Endothelial cell of umbilical vein (primary cell): ENCODE measurements at regions not wholly inside any gene's neighbourhood (a gene's known extent, or its start where the extent isn't known, plus 50 kb on each side); places are given as distances from the start of the nearest gene placed in this dataset.

ENCODE experiments used
- BruUV-seq: library from RNA; stranded (reverse); fragments of 400-500 nt; replicated peaks from 2 replicates; lab custom pipeline; 2021; lab: Mats Ljungman, UMichigan
- CTCF ChIA-PET: fragments of 300-600, 350-600 bp; sonication (Branson Sonifier 250); formaldehyde crosslinking; loops from one replicate; lab custom pipeline; 2021; ENCODE audit warnings: antibody characterized with exemption, inconsistent platforms; lab: Charles Lee
- POLR2A ChIA-PET: fragments of 300-600, 350-600 bp; sonication (Branson Sonifier 250); formaldehyde crosslinking; loops from one replicate; lab custom pipeline; 2021; ENCODE audit warnings: antibody characterized with exemption, inconsistent platforms; lab: Charles Lee
- DNase-seq: peaks from one replicate; pipeline ENCODE4 v3.0.0-alpha.2; 2011; ENCODE audit warnings: low read depth, low spot score
- FAIRE-seq: peaks from 2 replicates; lab custom pipeline; 2011; peaks lifted over from hg19 to GRCh38; lab: Jason Lieb, UNC
- H2AFZ ChIP-seq: 2 replicates; pipeline ENCODE4 v1.6.0; 2012; ENCODE audit warnings: low read depth, low read length, control low read depth, inconsistent platforms
- H3K27ac ChIP-seq: 2 replicates; pipeline ENCODE4 v1.5.1; 2011; ENCODE audit warnings: low read depth, mild to moderate bottlenecking, control low read depth, low read length, moderate library complexity; ENCODE audit not compliant: insufficient read depth
- H3K27me3 ChIP-seq, 2 experiments: 2 replicates each; pipeline versions ENCODE4 v1.6.0 to v1.6.1; 2011; ENCODE audit warnings: low read length in 2 of 2, mixed read lengths in 1 of 2; ENCODE audit not compliant: control insufficient read depth in 2 of 2, insufficient read depth in 2 of 2
- H3K36me3 ChIP-seq, 2 experiments: 2 replicates in 1 of 2; 3 replicates in 1 of 2; pipeline ENCODE4 v1.5.1; 2011; ENCODE audit warnings: low read length in 2 of 2, mild to moderate bottlenecking in 1 of 2, moderate library complexity in 1 of 2; ENCODE audit not compliant: control insufficient read depth in 2 of 2, insufficient read depth in 2 of 2; ENCODE audit errors: extremely low read depth in 1 of 2
- H3K4me1 ChIP-seq: 3 replicates; pipeline ENCODE4 v1.5.1; 2011; ENCODE audit warnings: mild to moderate bottlenecking, low read length; ENCODE audit not compliant: control insufficient read depth, insufficient read depth; ENCODE audit errors: extremely low read depth
- H3K4me2 ChIP-seq: 2 replicates; pipeline ENCODE4 v1.6.1; 2011; ENCODE audit warnings: low read length, control low read depth, mixed read lengths; ENCODE audit not compliant: insufficient read depth
- H3K4me3 ChIP-seq, 3 experiments: fragments of 200-600 bp in 1 of 3; sonication (generic), shearing (Covaris generic) in 1 of 3; replicated peaks in 1 of 3; 2 replicates each; pipeline ENCODE4 v1.5.1; 2011 to 2016; ENCODE audit warnings: control low read depth in 3 of 3, low read length in 3 of 3, mild to moderate bottlenecking in 2 of 3, inconsistent platforms in 1 of 3, low read depth in 1 of 3, moderate library complexity in 1 of 3; ENCODE audit not compliant: insufficient read depth in 1 of 3
- H3K79me2 ChIP-seq: 2 replicates; pipeline ENCODE4 v1.6.0; 2012; ENCODE audit warnings: low read length, inconsistent platforms; ENCODE audit not compliant: control insufficient read depth, insufficient read depth
- H3K9ac ChIP-seq: replicated peaks from 2 replicates; pipeline ENCODE3; 2011; ENCODE audit warnings: low read length, control low read depth; ENCODE audit not compliant: insufficient read depth; ENCODE audit errors: extremely low read depth
- H3K9me1 ChIP-seq: replicated peaks from 3 replicates; pipeline ENCODE4 v1.6.0; 2011; ENCODE audit warnings: mild to moderate bottlenecking, low read length; ENCODE audit not compliant: control insufficient read depth, insufficient read depth; ENCODE audit errors: extremely low read depth
- H3K9me3 ChIP-seq: replicated peaks from 2 replicates; pipeline ENCODE4 v1.5.1; 2012; ENCODE audit warnings: low read length, inconsistent platforms; ENCODE audit not compliant: control insufficient read depth, insufficient read depth
- H4K20me1 ChIP-seq: replicated peaks from 2 replicates; pipeline ENCODE3; 2011; ENCODE audit warnings: mild to moderate bottlenecking, low read length; ENCODE audit not compliant: control insufficient read depth, insufficient read depth; ENCODE audit errors: extremely low read depth
- CTCF ChIP-seq, 2 donors: IDR thresholded peaks; 1 replicate in 1 of 2; 2 replicates in 1 of 2; pipeline ENCODE4 v1.5.1; 2011; ENCODE audit warnings: low read length in 2 of 2, mild to moderate bottlenecking in 2 of 2, moderate library complexity in 2 of 2, control low read depth in 1 of 2, inconsistent platforms in 1 of 2, low read depth in 1 of 2; ENCODE audit not compliant: insufficient read depth in 1 of 2; ENCODE audit errors: extremely low read depth in 1 of 2
- EZH2 ChIP-seq: IDR thresholded peaks from 2 replicates; pipeline ENCODE4 v1.6.1; 2012; ENCODE audit warnings: borderline replicate concordance, low read depth, mild to moderate bottlenecking, moderate library complexity, low read length, inconsistent platforms; ENCODE audit not compliant: severe bottlenecking
- FOS ChIP-seq: IDR thresholded peaks from 2 replicates; pipeline ENCODE4 v1.6.1; 2011; ENCODE audit warnings: mild to moderate bottlenecking, low read length, moderate library complexity, borderline replicate concordance; ENCODE audit not compliant: insufficient read depth
- GATA2 ChIP-seq: IDR thresholded peaks from 2 replicates; pipeline ENCODE4 v1.7.0; 2011; ENCODE audit warnings: low read depth, mild to moderate bottlenecking, moderate library complexity, mixed read lengths, low read length; ENCODE audit not compliant: insufficient read length, insufficient read depth
- JUN ChIP-seq: IDR thresholded peaks from 2 replicates; pipeline ENCODE4 v1.6.1; 2011; ENCODE audit warnings: borderline replicate concordance, low read depth; ENCODE audit not compliant: insufficient read length, insufficient read depth
- MYC ChIP-seq: IDR thresholded peaks from one replicate; pipeline ENCODE4 v1.6.1; 2011; ENCODE audit warnings: mild to moderate bottlenecking, low read depth, low read length
- POLR2AphosphoS5 ChIP-seq: IDR thresholded peaks from 2 replicates; pipeline ENCODE4 v1.6.1; 2012; ENCODE audit warnings: low read depth, mild to moderate bottlenecking, control low read depth, low read length, moderate library complexity; ENCODE audit not compliant: insufficient read depth
- dilution Hi-C: fragments of 300-500 bp; cut with MboI; formaldehyde crosslinking; loops from one replicate; pipeline ENCODE4 v1.15.0; 2019; ENCODE audit warnings: low sequenced_read_pairs; ENCODE audit not compliant: extremely low pct_ligation_motif_present
- intact Hi-C: fragments of 100-400 bp; cut with micrococcal nuclease; formaldehyde crosslinking; loops from one replicate; pipeline ENCODE4 v1.10.0; 2022

GRCh38 chr12:59097876-59098275 is 177.6 kb upstream of the LRIG3 start:
- no peak overlapping the region for H3K4me2 ChIP-seq
- TF ChIP-seq MYC (no peak), FOS (no peak), GATA2 (no peak), JUN (no peak), EZH2 (no peak), CTCF (IDR thresholded peaks at IDR 0.05; ENCODE audit: extremely low read depth in 1 of 2, insufficient read depth in 1 of 2, low read depth in 1 of 2, low read length in 2 of 2) (no peak), POLR2AphosphoS5 (no peak)
- POLR2A ChIA-PET, result no interaction called here
- H3K4me1 ChIP-seq, result no peaks in the 10 kb centered on the region
- no peak for FAIRE-seq
- H2AFZ ChIP-seq, result no peak overlapping the region
- intact Hi-C loops (no loop called here), dilution Hi-C loops (no loop called here)
- no peaks in the 10 kb centered on the region for H3K79me2 ChIP-seq
- H3K36me3 ChIP-seq, result no peaks in the 10 kb centered on the region
- no peak overlapping the region for H3K9ac ChIP-seq
- BruUV-seq, result no TSS peak
- no peaks in the 10 kb centered on the region for H3K9me1 ChIP-seq
- H4K20me1 ChIP-seq, result no peaks in the 10 kb centered on the region
- no peaks in the 10 kb centered on the region for H3K9me3 ChIP-seq
- H3K4me3 ChIP-seq, result no peak overlapping the region
- CTCF ChIA-PET, result interaction anchor here (1.6 kb wide), 1 partner anchor 13 kb away, joined by 4 read pairs; no protein-coding TSS in a partner anchor
- no peak overlapping the region for H3K27ac ChIP-seq
- DNase-seq, result no peak
- no peaks in the 10 kb centered on the region for H3K27me3 ChIP-seq
